Smooth muscle cell (in vitro differentiated cells): ENCODE measurements at regions not wholly inside any gene's neighbourhood (a gene's known extent, or its start where the extent isn't known, plus 50 kb on each side); places are given as distances from the start of the nearest gene placed in this dataset.
"Not testable (repeated sequence)": the region's sequence is repeated elsewhere in the genome, so short reads cannot be mapped to it uniquely, and the experiment has no call there.

ENCODE experiments used
- DNase-seq: peaks from one replicate; lab custom pipeline; 2025; ENCODE audit not compliant: unreplicated experiment; lab: John Stamatoyannopoulos, UW
- H2AFZ ChIP-seq: fragments of 200-600 bp; sonication (generic); 2 replicates; pipeline ENCODE4 v1.6.0; 2016; ENCODE audit warnings: antibody characterized with exemption, low read depth, mild to moderate bottlenecking
- H3F3A ChIP-seq: fragments of 200-600 bp; sonication (generic); 2 replicates; pipeline ENCODE4 v1.6.0; 2017; ENCODE audit warnings: antibody characterized with exemption, low read depth
- H3K27ac ChIP-seq: fragments of 200-600 bp; sonication (generic); 2 replicates; pipeline ENCODE4 v1.5.1; 2016; ENCODE audit warnings: low read depth, mild to moderate bottlenecking
- H3K27me3 ChIP-seq: fragments of 200-600 bp; sonication (generic); 2 replicates; pipeline ENCODE4 v1.6.1; 2016; ENCODE audit warnings: low read depth, mild to moderate bottlenecking
- H3K36me3 ChIP-seq: fragments of 200-600 bp; sonication (generic); 2 replicates; pipeline ENCODE4 v1.5.1; 2016; ENCODE audit warnings: low read depth
- H3K4me1 ChIP-seq: fragments of 200-600 bp; sonication (generic); 2 replicates; pipeline ENCODE4 v1.5.1; 2016; ENCODE audit warnings: low read depth
- H3K4me2 ChIP-seq: fragments of 200-600 bp; sonication (generic); 2 replicates; pipeline ENCODE4 v1.6.0; 2016; ENCODE audit warnings: mild to moderate bottlenecking
- H3K4me3 ChIP-seq: fragments of 200-600 bp; sonication (generic); 2 replicates; pipeline ENCODE4 v1.5.1; 2016; ENCODE audit warnings: mild to moderate bottlenecking
- H3K79me2 ChIP-seq: fragments of 200-600 bp; sonication (generic); 2 replicates; pipeline ENCODE4 v1.6.0; 2016; ENCODE audit warnings: low read depth, mild to moderate bottlenecking
- H3K9ac ChIP-seq: fragments of 200-600 bp; sonication (generic); 2 replicates; pipeline ENCODE4 v1.6.0; 2016; ENCODE audit warnings: low read depth
- H3K9me3 ChIP-seq: fragments of 200-600 bp; sonication (generic); replicated peaks from 2 replicates; pipeline ENCODE4 v1.5.1; 2016; ENCODE audit warnings: low read depth
- H4K20me1 ChIP-seq: fragments of 200-600 bp; sonication (generic); 2 replicates; pipeline ENCODE4 v1.6.0; 2016; ENCODE audit warnings: low read depth
- WGBS: methylation state at CpG from one replicate; pipeline ENCODE4 v1.1.7; 2016; ENCODE audit warnings: low lambda C conversion rate; 5-methylcytosine and 5-hydroxymethylcytosine counted together
- TF ChIP-seq, protein P1 (sequence below): fragments of 200-600 bp; sonication (generic); IDR thresholded peaks from 2 replicates; pipeline ENCODE4 v1.5.1; 2017; ENCODE audit warnings: borderline replicate concordance, mild to moderate bottlenecking, antibody characterized with exemption; ENCODE audit not compliant: insufficient read depth, poor library complexity, severe bottlenecking

DNA sequence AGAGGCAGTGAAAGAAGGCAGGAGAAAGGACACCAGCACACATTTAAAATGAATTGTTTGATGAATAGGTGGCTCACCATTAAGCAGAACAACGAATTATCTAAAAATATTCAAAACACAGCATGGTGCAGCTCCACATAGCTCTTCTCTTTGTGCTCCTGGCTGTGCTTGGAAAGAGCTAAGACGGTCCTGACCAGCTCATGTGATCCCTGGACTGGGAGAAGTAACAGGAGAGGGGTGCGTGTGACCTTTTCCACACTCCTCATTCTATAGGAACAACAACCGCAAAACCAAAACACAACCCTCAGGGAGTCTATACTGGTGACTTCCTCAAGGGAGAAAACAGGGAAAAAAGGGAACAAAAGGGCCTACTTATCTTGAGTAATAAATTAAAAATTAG, 140.5 kb downstream of the DIRAS2 start:
- H3K79me2 ChIP-seq = no peaks in the 10 kb centered on the region
- no peak overlapping the region for H3K27ac ChIP-seq
- 68% methylated on average over 4 of the region's 4 CpGs for WGBS
- H3K4me3 ChIP-seq = no peak overlapping the region
- DNase-seq = no peak
- H3F3A ChIP-seq = no peaks in the 10 kb centered on the region
- H3K27me3 ChIP-seq = no peaks in the 10 kb centered on the region
- TF ChIP-seq, protein P1, sequence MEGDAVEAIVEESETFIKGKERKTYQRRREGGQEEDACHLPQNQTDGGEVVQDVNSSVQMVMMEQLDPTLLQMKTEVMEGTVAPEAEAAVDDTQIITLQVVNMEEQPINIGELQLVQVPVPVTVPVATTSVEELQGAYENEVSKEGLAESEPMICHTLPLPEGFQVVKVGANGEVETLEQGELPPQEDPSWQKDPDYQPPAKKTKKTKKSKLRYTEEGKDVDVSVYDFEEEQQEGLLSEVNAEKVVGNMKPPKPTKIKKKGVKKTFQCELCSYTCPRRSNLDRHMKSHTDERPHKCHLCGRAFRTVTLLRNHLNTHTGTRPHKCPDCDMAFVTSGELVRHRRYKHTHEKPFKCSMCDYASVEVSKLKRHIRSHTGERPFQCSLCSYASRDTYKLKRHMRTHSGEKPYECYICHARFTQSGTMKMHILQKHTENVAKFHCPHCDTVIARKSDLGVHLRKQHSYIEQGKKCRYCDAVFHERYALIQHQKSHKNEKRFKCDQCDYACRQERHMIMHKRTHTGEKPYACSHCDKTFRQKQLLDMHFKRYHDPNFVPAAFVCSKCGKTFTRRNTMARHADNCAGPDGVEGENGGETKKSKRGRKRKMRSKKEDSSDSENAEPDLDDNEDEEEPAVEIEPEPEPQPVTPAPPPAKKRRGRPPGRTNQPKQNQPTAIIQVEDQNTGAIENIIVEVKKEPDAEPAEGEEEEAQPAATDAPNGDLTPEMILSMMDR = no peak
- H3K4me2 ChIP-seq = no peak overlapping the region
- no peaks in the 10 kb centered on the region for H3K4me1 ChIP-seq
- H3K9me3 ChIP-seq = no peaks in the 10 kb centered on the region
- H4K20me1 ChIP-seq = no peaks in the 10 kb centered on the region
- no peak overlapping the region for H2AFZ ChIP-seq
- no peak overlapping the region for H3K9ac ChIP-seq
- H3K36me3 ChIP-seq = no peaks in the 10 kb centered on the region

DNA sequence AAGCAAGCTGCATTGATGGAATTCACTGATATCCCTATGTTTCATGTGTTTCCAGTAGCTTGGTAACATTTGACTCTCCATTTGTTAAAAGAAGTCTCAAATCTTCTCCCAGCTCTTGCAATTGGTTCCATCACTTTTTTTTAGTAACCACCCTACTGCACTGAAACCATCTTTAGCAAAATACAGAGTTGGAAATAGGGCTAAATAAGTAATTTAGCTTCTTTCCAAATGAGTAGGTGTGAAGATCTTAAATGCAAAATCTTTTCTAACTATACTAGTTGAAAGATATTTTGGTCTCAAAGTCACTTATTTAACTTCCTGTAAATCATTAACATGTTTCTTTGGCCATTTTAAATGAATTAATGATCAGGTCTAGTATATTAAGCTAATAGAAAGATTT, 138.1 kb downstream of the DIRAS2 start:
- Histone ChIP-seq H3F3A (no peaks in the 10 kb centered on the region), H3K9ac (no peak overlapping the region), H3K4me3 (no peak overlapping the region), H3K36me3 (no peaks in the 10 kb centered on the region), H3K79me2 (no peaks in the 10 kb centered on the region), H3K9me3 (no peaks in the 10 kb centered on the region), H3K4me2 (no peak overlapping the region), H2AFZ (no peak overlapping the region), H3K27ac (no peak overlapping the region), H3K27me3 (no peaks in the 10 kb centered on the region), H4K20me1 (no peaks in the 10 kb centered on the region), H3K4me1 (no peaks in the 10 kb centered on the region)
- TF ChIP-seq, protein P1 = no peak
- DNase-seq = no peak

GRCh38 chr9:90505695-90506094, 136.9 kb downstream of the DIRAS2 start:
- H3K4me1 ChIP-seq = no peaks in the 10 kb centered on the region
- H2AFZ ChIP-seq = no peak overlapping the region
- TF ChIP-seq, protein P1 = no peak
- no peaks in the 10 kb centered on the region for H3F3A ChIP-seq
- 95% methylated on average over 1 of the region's 1 CpG for WGBS
- H3K9ac ChIP-seq = no peak overlapping the region
- no peak overlapping the region for H3K27ac ChIP-seq
- no peaks in the 10 kb centered on the region for H3K36me3 ChIP-seq
- H3K4me3 ChIP-seq = no peak overlapping the region
- no peaks in the 10 kb centered on the region for H3K9me3 ChIP-seq
- no peaks in the 10 kb centered on the region for H3K79me2 ChIP-seq
- no peak for DNase-seq
- H4K20me1 ChIP-seq = no peaks in the 10 kb centered on the region
- no peak overlapping the region for H3K4me2 ChIP-seq
- no peaks in the 10 kb centered on the region for H3K27me3 ChIP-seq

DNA sequence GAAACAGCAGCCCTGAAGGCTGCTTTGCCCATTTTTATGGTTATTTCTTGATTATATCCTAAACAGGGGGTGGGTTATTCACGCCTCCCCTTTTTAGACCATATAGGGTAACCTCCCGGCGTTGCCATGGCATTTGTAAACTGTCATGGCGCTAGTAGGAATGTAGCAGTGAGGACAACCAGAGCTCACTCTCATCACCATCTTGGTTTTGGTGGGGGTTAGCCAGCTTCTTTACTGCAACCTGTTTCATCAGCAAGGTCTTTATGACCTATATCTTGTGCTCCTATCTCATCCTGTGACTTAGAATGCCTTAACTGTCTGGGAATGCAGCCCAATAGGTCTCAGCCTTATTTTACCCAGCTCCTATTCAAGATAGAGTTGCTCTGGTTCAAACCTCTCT, 136.2 kb downstream of the DIRAS2 start:
- not testable (repeated sequence) for DNase-seq, H3K79me2 ChIP-seq, H4K20me1 ChIP-seq, H2AFZ ChIP-seq, H3K4me3 ChIP-seq, H3K9ac ChIP-seq, H3K36me3 ChIP-seq, H3K9me3 ChIP-seq, H3K27me3 ChIP-seq, H3F3A ChIP-seq, H3K27ac ChIP-seq, H3K4me2 ChIP-seq, H3K4me1 ChIP-seq
- 75% methylated on average over 4 of the region's 4 CpGs for WGBS
